ENCODE measurements at regions not wholly inside any gene's neighbourhood (a gene's known extent, or its start where the extent isn't known, plus 50 kb on each side); places are given as distances from the start of the nearest gene placed in this dataset.

DNA sequence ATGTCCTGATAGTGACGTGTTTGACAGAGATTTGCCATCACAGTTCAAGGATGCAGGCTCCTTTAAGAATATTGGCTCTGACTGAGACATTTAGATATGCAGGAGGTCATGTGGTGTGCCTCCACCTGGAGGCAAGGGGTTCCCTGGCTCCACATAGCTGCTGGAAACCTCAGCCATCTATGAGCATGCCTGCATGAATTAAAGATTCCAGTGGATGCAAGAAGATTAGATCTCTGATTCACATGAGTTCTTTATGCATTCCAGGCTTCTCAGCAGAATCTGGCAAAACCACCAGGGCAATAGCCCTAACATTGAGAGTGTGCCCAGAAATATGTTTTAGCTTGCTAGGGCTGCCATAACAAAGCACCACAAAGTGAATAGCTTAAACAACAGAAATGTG is 298.5 kb upstream of the AADAT start:
- Histone ChIP-seq H4K91ac (replicated peaks; ENCODE audit: insufficient read length, low read length) (no peak overlapping the region), H3K4ac (replicated peaks; ENCODE audit: insufficient read length, low read depth, low read length) (no peak overlapping the region), H2BK120ac (replicated peaks; ENCODE audit: low read depth, low read length) (no peak overlapping the region), H3K23ac (ENCODE audit: insufficient read length) (no peak overlapping the region), H3K27me3 (replicated peaks in 1 of 4; ENCODE audit: control insufficient read depth in 3 of 4, extremely low read depth in 1 of 4, insufficient read depth in 3 of 4, low read length in 3 of 4) (no peaks in the 10 kb centered on the region), H2BK12ac (ENCODE audit: low read depth, low read length) (no peak overlapping the region), H3K27ac (ENCODE audit: low read depth, low read length) (no peak overlapping the region), H2AFZ (ENCODE audit: low read length) (no peak overlapping the region), H3K4me1 (replicated peaks in 1 of 4; ENCODE audit: control insufficient read depth in 3 of 4, insufficient read depth in 4 of 4, low read length in 3 of 4) (no peaks in the 10 kb centered on the region), H3K9me3 (ENCODE audit: insufficient read depth in 2 of 2, low read depth in 1 of 2, low read length in 1 of 2) (no peaks in the 10 kb centered on the region), H3K79me1 (ENCODE audit: low read depth, low read length) (no peaks in the 10 kb centered on the region), H2AK5ac (ENCODE audit: low read depth, low read length) (no peak overlapping the region), H2BK15ac (ENCODE audit: low read length) (no peak overlapping the region), H3K18ac (ENCODE audit: extremely low read depth, low read length) (no peak overlapping the region), H3K23me2 (ENCODE audit: low read depth, low read length) (no peaks in the 10 kb centered on the region), H3K4me2 (ENCODE audit: insufficient read depth in 1 of 2, low read depth in 2 of 2, low read length in 2 of 2) (no peak overlapping the region), H3K56ac (replicated peaks; ENCODE audit: insufficient read length, low read depth, low read length) (no peak overlapping the region), H2BK20ac (ENCODE audit: low read length) (no peak overlapping the region), H4K20me1 (replicated peaks in 1 of 2; ENCODE audit: control insufficient read depth in 1 of 2, insufficient read depth in 2 of 2, low read length in 2 of 2) (no peaks in the 10 kb centered on the region), H3K14ac (ENCODE audit: insufficient read length) (no peak overlapping the region), H3K9ac (replicated peaks in 1 of 4; ENCODE audit: extremely low read depth in 1 of 4, low read depth in 3 of 4, low read length in 3 of 4) (no peak overlapping the region), H4K5ac (ENCODE audit: insufficient read length, low read depth, low read length) (no peak overlapping the region), H3K4me3 (ENCODE audit: extremely low read depth in 1 of 4, insufficient read depth in 2 of 4, low read depth in 3 of 4, low read length in 4 of 4) (no peak overlapping the region), H3K79me2 (ENCODE audit: control insufficient read depth in 1 of 2, insufficient read depth in 2 of 2, low read length in 2 of 2) (no peaks in the 10 kb centered on the region), H2BK5ac (ENCODE audit: low read depth, low read length) (no peak overlapping the region), H4K8ac (ENCODE audit: extremely low read depth, insufficient read depth, low read length) (no peak overlapping the region), H3K36me3 (ENCODE audit: control insufficient read depth in 2 of 4, insufficient read depth in 4 of 4, low read length in 3 of 4) (no peaks in the 10 kb centered on the region)
- FAIRE-seq = no peak
- 93% methylated on average over 1 of the region's 1 CpG; no CpG with 5 or more reads in 1 of the 2 experiments for WGBS, 2 experiments (ENCODE audit: extremely low coverage in 1 of 2, insufficient coverage in 1 of 2, insufficient read length in 1 of 2, insufficient replicate concordance in 2 of 2, low coverage in 1 of 2, low lambda C conversion rate in 2 of 2, missing lambda C conversion rate in 1 of 2)
- TF ChIP-seq CBX5 (IDR thresholded peaks at IDR 0.05; ENCODE audit: low read depth, low read length) = no peak
- TF ChIP-seq GTF2F1 (IDR thresholded peaks at IDR 0.05; ENCODE audit: borderline replicate concordance, low read depth, low read length) = no peak
- no peak for TF ChIP-seq SIN3A (conservative IDR thresholded peaks at IDR 0.05 in 1 of 2, IDR thresholded peaks at IDR 0.05 in 1 of 2; ENCODE audit: low read depth in 1 of 2, low read length in 2 of 2)
- ChIA-PET POLR2A (ENCODE audit: partially characterized antibody) (no interaction called here), CTCF (ENCODE audit: partially characterized antibody) (interaction anchor here (0.6 kb wide), 1 partner anchor 250 kb away, joined by 3 read pairs; no protein-coding TSS in a partner anchor)
- no peak for DNase-seq (ENCODE audit: low read depth in 1 of 2, low spot score in 2 of 2)
